GM21390 (cell line): ENCODE measurements at regions not wholly inside any gene's neighbourhood (a gene's known extent, or its start where the extent isn't known, plus 50 kb on each side); places are given as distances from the start of the nearest gene placed in this dataset.
"Not testable (repeated sequence)": the region's sequence is repeated elsewhere in the genome, so short reads cannot be mapped to it uniquely, and the experiment has no call there.

Experiments used
- ATAC-seq: cut with Tn5 transposase; IDR thresholded peaks from one replicate; pipeline ENCODE4 v1.9.1; 2021; ENCODE audit not compliant: unreplicated experiment

GRCh38 chr4:84379917-84380641 is 119.0 kb downstream of the NKX6-1 start:
- no peak for ATAC-seq

GRCh38 chr4:84378983-84379382 is 120.1 kb downstream of the NKX6-1 start:
- no peak for ATAC-seq

GRCh38 chr4:84378356-84378755 is 120.7 kb downstream of the NKX6-1 start:
- ATAC-seq = no peak

- ATAC-seq = no peak
These were observed 132.2 kb downstream of the NKX6-1 start for GRCh38 chr4:84366907-84367306.

GRCh38 chr4:84366161-84366560 is 132.9 kb downstream of the NKX6-1 start:
- no peak for ATAC-seq

- ATAC-seq = no peak
These were observed 136.0 kb downstream of the NKX6-1 start for GRCh38 chr4:84362896-84363655.

GRCh38 chr4:84342161-84342560 is 156.9 kb downstream of the NKX6-1 start:
- no peak for ATAC-seq

- no peak for ATAC-seq
These were observed 157.5 kb downstream of the NKX6-1 start for GRCh38 chr4:84341559-84341958.

GRCh38 chr4:84338367-84338766 is 160.7 kb downstream of the NKX6-1 start:
- ATAC-seq = no peak

GRCh38 chr4:84336964-84337705 is 162.0 kb downstream of the NKX6-1 start:
- no peak for ATAC-seq

GRCh38 chr4:84327526-84327925 is 171.6 kb downstream of the NKX6-1 start:
- no peak for ATAC-seq

GRCh38 chr4:84325625-84326024 is 173.5 kb downstream of the NKX6-1 start:
- ATAC-seq = no peak

GRCh38 chr4:84324303-84325245 is 174.5 kb downstream of the NKX6-1 start:
- ATAC-seq = no peak

- ATAC-seq = no peak
These were observed 180.0 kb downstream of the NKX6-1 start for GRCh38 chr4:84319124-84319523.

GRCh38 chr4:84317513-84317912 is 181.6 kb downstream of the NKX6-1 start:
- no peak for ATAC-seq

GRCh38 chr4:84312426-84313012 is 186.6 kb downstream of the NKX6-1 start:
- ATAC-seq = no peak

GRCh38 chr4:84309191-84309590 is 189.9 kb downstream of the NKX6-1 start:
- ATAC-seq = no peak

GRCh38 chr4:84298719-84299254 is 200.3 kb downstream of the NKX6-1 start:
- ATAC-seq = not testable (repeated sequence)

GRCh38 chr4:84298023-84298718 is 200.9 kb downstream of the NKX6-1 start:
- ATAC-seq = no peak
